HAP-1 (cell line): ENCODE measurements at regions not wholly inside any gene's neighbourhood (a gene's known extent, or its start where the extent isn't known, plus 50 kb on each side); places are given as distances from the start of the nearest gene placed in this dataset.
A peak's percentile ranks its signal among the peaks of the same experiment; 100 is the strongest.

ENCODE experiments used
- DNase-seq, 2 experiments: peaks; one replicate each; pipeline ENCODE4 v3.0.0-alpha.2; 2016 to 2020; ENCODE audit warnings: low spot score in 2 of 2
- H3K27me3 ChIP-seq: fragments of 250-450 bp; sonication (Bioruptor Pico); 2 replicates; pipeline ENCODE4 v1.5.1; 2020; ENCODE audit warnings: low read depth, mild to moderate bottlenecking, moderate library complexity
- H3K36me3 ChIP-seq: fragments of 250-450 bp; sonication (Bioruptor Pico); replicated peaks from 2 replicates; pipeline ENCODE4 v1.5.1; 2020; ENCODE audit warnings: mild to moderate bottlenecking
- H3K4me1 ChIP-seq: fragments of 250-450 bp; sonication (Bioruptor Pico); 2 replicates; pipeline ENCODE4 v1.5.1; 2020; ENCODE audit warnings: mild to moderate bottlenecking
- H3K4me3 ChIP-seq: fragments of 250-450 bp; sonication (Bioruptor Pico); 2 replicates; pipeline ENCODE4 v1.5.1; 2020; ENCODE audit warnings: mild to moderate bottlenecking, moderate library complexity
- H3K9me3 ChIP-seq: fragments of 250-450 bp; sonication (Bioruptor Pico); 2 replicates; pipeline ENCODE4 v1.5.1; 2020; ENCODE audit warnings: mild to moderate bottlenecking, moderate library complexity
- in situ Hi-C: fragments of 300-500 bp; cut with MboI; formaldehyde crosslinking; loops from 3 replicates; pipeline ENCODE4 v1.14.3; 2020; ENCODE audit warnings: low sequenced_read_pairs, inconsistent platforms, mixed read lengths

DNA sequence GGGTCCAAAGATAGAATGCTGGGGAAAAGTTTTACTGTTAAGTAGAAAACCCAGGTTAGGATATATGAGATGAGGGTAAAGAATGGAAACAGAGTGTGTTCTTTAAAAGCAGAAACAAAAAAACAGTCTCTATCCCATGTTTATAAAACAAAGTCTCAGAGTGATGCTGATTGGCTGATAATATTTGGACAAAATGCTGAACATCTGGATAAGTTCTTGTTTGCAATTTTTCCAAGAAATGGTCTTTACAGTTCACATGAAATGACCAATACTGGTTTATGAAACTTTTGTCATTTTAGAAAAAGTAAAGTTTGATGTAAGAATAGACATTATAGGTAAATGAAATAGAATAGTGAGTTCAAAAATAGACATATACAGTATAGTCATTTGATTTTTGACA, 96.2 kb upstream of the EYS start:
- Histone ChIP-seq H3K4me1 (no peaks in the 10 kb centered on the region), H3K9me3 (no peaks in the 10 kb centered on the region), H3K36me3 (no peaks in the 10 kb centered on the region), H3K4me3 (no peak overlapping the region), H3K27me3 (no peaks in the 10 kb centered on the region)
- DNase-seq, result no peak
- in situ Hi-C loops, result no loop called here

DNA sequence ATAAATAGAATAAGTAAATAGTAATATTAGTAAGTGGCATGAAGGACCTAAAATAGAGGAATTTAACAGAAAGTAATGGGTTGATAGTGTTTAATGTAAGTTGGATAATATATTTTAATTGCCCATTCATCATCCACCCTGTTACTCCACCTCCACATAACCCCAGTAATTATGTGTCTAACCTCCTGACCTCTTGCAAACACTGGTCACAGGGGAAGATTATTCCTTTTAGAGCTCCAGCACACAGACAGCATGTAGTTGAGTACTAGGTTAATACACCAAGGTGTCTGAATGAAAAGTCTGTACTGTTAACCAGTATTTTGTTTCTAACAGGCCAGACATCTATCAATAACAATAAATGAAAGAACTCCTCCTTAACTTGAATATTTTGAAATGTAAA, 92.4 kb upstream of the EYS start:
- no peaks in the 10 kb centered on the region for H3K4me1 ChIP-seq
- no peak overlapping the region for H3K4me3 ChIP-seq
- H3K36me3 ChIP-seq, result no peaks in the 10 kb centered on the region
- H3K9me3 ChIP-seq, result no peaks in the 10 kb centered on the region
- DNase-seq, result no peak
- no peaks in the 10 kb centered on the region for H3K27me3 ChIP-seq
- in situ Hi-C loops, result no loop called here

DNA sequence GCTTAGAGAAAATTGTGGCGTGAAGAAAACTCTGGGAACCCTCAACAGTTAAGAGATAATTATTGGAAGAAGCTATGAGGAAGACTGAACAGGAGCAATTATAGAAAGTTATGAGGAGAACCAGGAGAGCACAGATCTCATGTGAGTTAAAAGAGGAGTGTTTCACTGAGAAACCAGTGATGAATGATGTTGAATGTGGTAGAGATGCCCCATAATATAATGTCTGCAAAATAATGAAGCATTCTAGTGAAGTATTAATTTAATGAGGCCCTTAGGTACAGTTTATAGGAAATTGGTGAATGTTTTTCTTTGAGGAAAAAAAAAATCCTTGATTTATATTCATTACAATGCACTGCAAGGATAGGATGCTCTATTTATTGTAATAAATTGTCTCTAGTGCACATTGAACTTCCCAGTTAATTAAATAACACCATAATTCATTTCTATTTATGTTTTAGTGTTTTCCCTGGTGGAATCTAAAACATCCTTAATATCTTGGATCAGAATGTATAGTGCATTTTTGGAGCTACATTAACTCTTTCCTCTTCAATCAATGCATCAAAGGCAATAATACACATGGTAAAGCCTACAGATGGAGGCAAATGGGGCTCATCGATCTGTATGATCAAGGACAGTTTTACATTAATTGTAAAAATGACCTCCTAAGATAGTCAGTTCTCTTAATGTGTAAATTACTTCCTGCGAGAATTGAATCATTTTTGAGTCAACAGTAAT, 91.4 kb upstream of the EYS start:
- in situ Hi-C loops, result no loop called here
- DNase-seq, result no peak
- Histone ChIP-seq H3K9me3 (no peaks in the 10 kb centered on the region), H3K27me3 (no peaks in the 10 kb centered on the region), H3K4me1 (no peaks in the 10 kb centered on the region), H3K36me3 (no peaks in the 10 kb centered on the region), H3K4me3 (no peak overlapping the region)

DNA sequence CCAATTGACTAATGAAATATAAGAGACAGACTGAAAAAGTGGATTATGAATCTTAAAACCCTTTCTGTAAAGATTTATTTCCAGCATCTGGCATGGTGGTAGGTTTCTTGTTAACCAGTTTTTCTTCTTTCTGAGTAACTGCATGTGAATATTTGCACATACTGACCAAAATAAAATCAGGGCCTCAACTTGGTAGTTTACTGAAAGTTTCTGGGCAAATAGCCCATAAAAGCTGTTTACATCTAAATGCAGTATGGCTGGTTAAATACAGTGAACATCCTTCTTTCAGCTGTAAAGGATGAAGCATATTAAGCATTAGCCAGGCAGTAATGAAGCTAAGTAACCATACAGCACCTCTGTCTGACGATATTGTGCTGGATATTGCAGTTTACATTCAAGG, 83.6 kb upstream of the EYS start:
- H3K36me3 ChIP-seq, result no peaks in the 10 kb centered on the region
- H3K4me1 ChIP-seq, result peaks cover 5% of the 10 kb centered on the region; the same call in 1 of the 2 replicates
- in situ Hi-C loops, result no loop called here
- DNase-seq, result no peak
- no peaks in the 10 kb centered on the region for H3K27me3 ChIP-seq
- no peak overlapping the region for H3K4me3 ChIP-seq
- no peaks in the 10 kb centered on the region for H3K9me3 ChIP-seq

DNA sequence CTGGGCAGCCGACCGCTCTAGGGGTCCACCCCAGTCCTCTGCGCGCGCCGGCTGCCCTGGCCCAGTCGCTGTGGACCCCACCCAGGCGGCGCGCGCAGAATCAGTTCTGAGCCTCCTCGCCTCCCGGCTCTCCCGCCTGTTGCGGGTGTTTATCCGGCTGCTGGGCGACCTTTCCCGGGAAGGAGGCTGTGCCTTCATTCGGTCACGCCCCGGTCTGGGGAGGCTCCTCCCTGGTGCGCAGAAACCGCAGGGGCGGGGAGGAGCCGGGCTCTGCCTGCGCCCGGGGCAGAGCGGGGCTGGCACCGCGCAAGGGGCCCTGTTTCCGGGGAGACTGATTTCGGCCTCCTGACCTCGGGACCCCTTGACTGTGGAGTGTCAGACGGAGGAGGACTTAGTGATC, 80.8 kb upstream of the EYS start:
- in situ Hi-C loops, result no loop called here
- peaks cover 16% of the 10 kb centered on the region; the same call in 1 of the 2 replicates for H3K4me1 ChIP-seq
- no peaks in the 10 kb centered on the region for H3K27me3 ChIP-seq
- no peak for DNase-seq
- no peaks in the 10 kb centered on the region for H3K9me3 ChIP-seq
- H3K4me3 ChIP-seq, result no peak overlapping the region
- H3K36me3 ChIP-seq, result no peaks in the 10 kb centered on the region

DNA sequence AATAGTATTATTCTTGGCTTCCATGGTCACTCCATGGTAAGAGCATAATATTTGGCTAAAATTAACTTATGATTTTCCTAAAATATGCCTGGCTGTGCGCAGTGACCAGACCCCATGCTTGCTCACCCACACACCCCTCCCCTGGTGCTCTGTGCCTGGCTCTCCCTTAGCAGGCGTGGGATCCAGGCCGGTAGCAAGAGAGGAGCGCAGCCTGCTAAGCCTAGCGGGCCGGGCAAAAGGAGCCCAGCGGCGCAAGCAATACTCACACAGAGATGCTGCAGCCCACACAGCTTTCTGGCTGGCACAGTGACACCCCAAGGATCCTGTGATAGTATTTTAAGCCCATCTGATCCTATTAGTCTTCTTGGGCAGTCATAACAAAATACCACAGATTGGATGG, 79.8 kb upstream of the EYS start:
- Histone ChIP-seq H3K4me1 (peaks cover 16% of the 10 kb centered on the region; the same call in 1 of the 2 replicates), H3K36me3 (no peaks in the 10 kb centered on the region), H3K4me3 (no peak overlapping the region), H3K9me3 (no peaks in the 10 kb centered on the region), H3K27me3 (no peaks in the 10 kb centered on the region)
- DNase-seq, result no peak
- in situ Hi-C loops, result no loop called here

DNA sequence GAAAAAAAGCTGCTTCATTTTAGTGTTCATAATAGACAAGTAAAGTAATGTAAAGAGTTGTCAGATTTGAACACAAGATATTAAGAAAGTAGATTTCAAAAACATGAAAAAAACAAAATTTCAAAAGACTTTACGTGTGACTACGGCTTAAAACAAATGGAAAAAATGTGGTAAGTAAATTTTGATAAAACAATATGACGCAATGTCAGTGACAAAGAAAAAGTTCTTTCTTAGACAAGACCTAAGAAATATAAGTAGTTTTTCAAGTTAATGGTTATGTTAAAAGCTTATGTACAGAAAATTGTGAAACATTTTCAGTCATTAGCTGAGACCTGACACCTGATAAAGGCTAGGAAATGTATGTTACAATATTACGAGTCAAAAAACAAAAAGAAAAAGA, 73.7 kb upstream of the EYS start:
- no peaks in the 10 kb centered on the region for H3K27me3 ChIP-seq
- H3K36me3 ChIP-seq, result no peaks in the 10 kb centered on the region
- peaks cover 11% of the 10 kb centered on the region; the same call in 1 of the 2 replicates for H3K4me1 ChIP-seq
- in situ Hi-C loops, result no loop called here
- DNase-seq, result no peak
- no peaks in the 10 kb centered on the region for H3K9me3 ChIP-seq
- no peak overlapping the region for H3K4me3 ChIP-seq

DNA sequence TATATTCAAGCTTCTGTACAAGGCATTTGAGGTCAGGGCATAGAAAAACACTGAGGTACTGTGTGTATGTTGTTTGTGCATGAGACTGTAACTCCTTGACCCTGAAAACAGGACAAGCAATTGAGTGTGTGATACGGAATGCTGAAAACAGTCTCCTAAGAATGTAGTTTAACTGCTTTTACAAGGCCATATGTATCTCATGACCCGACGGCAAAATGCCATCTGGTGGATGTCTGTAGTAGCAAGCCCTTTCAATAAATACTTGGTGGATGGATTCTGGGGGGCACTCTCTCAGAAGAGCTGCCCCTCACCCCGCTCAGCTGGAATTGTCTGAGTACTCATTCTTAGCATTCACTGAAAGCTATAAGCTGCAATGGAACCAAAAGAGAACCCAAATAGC, 69.3 kb upstream of the EYS start:
- H3K27me3 ChIP-seq, result no peaks in the 10 kb centered on the region
- in situ Hi-C loops, result no loop called here
- no peaks in the 10 kb centered on the region for H3K9me3 ChIP-seq
- peak; percentile 13 to 28 for DNase-seq
- H3K36me3 ChIP-seq, result no peaks in the 10 kb centered on the region
- no peak overlapping the region for H3K4me3 ChIP-seq
- H3K4me1 ChIP-seq, result peaks cover 11% of the 10 kb centered on the region

DNA sequence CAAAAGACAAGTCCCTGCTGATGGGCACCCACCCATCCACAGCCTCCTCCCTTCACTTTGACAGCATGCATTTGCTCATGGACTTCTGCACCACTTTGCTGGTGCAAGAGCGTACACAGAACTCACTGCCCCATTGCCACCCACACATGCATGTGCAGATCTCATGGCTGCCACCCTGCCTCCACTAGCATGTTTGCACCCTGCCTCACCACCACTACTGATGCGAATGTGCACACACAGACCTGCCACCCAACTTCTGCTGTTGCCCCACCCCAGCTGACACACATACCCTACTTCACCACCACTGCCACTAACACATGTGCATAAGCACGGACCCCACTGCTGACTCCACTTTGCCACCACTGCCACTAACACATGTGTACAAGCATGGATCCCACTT, 64.9 kb upstream of the EYS start:
- Histone ChIP-seq H3K9me3 (no peaks in the 10 kb centered on the region), H3K27me3 (no peaks in the 10 kb centered on the region), H3K4me1 (peaks cover 11% of the 10 kb centered on the region), H3K36me3 (no peaks in the 10 kb centered on the region), H3K4me3 (no peak overlapping the region)
- DNase-seq, result no peak
- in situ Hi-C loops, result no loop called here

DNA sequence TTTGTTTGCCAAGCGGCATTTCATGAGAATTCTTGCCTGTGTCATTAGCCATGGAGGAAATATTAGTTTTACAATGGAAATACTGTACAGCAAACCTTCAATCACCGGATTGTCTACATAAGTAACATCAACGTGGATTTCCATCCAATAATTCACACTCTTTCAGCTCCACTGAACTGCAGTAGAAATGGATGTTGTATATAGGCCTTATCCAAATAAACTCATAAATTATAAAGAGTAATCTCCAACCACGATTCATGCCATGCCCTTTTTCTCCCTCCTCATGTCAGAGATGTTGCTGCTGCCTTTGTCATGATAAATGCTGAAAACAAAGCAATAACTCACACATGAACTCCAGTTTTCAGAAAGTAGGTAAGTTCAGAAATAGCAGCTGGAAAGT, 54.9 kb upstream of the EYS start:
- Histone ChIP-seq H3K36me3 (no peaks in the 10 kb centered on the region), H3K9me3 (no peaks in the 10 kb centered on the region), H3K4me1 (peaks cover 6% of the 10 kb centered on the region; the same call in 1 of the 2 replicates), H3K4me3 (no peak overlapping the region), H3K27me3 (no peaks in the 10 kb centered on the region)
- in situ Hi-C loops, result no loop called here
- DNase-seq, result peak in 1 of 2 experiments; percentile 34

DNA sequence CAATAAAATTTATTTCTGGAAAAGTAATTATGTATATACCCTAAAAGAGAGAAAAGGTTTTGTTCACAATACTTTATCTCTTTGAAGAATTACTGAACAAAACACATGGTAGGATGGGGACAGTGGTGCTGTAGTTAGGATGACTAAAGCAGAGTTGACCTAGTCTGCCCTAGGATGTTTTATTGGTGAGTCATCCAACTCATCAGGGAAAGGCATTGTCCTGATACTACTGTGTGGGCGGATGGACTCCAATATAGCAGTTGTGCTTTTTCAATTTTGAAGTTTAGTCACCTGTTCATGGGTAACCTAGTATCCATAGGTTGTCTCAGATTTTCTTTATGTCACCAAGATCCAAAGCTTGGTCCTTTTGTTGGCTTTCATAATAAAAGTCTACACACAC, 53.3 kb upstream of the EYS start:
- in situ Hi-C loops, result no loop called here
- no peaks in the 10 kb centered on the region for H3K27me3 ChIP-seq
- no peaks in the 10 kb centered on the region for H3K36me3 ChIP-seq
- no peaks in the 10 kb centered on the region for H3K9me3 ChIP-seq
- no peak for DNase-seq
- no peak overlapping the region for H3K4me3 ChIP-seq
- peaks cover 6% of the 10 kb centered on the region; the same call in 1 of the 2 replicates for H3K4me1 ChIP-seq
